OCI-LY3 (cell line): ENCODE measurements at regions not wholly inside any gene's neighbourhood (a gene's known extent, or its start where the extent isn't known, plus 50 kb on each side); places are given as distances from the start of the nearest gene placed in this dataset.

Experiments
- H2AFZ ChIP-seq: fragments of 200-600, 300-600 bp; shearing (Covaris generic); 2 replicates; pipeline ENCODE4 v1.6.0; 2014; ENCODE audit warnings: antibody characterized with exemption, low read depth, low read length
- H3K27ac ChIP-seq: fragments of 200-600, 300-600 bp; sonication (generic); 2 replicates; pipeline ENCODE4 v1.5.1; 2014; ENCODE audit warnings: mild to moderate bottlenecking, low read length, moderate library complexity, mixed read lengths
- H3K27me3 ChIP-seq: fragments of 200-600, 300-600 bp; sonication (generic); 2 replicates; pipeline ENCODE4 v1.6.1; 2014; ENCODE audit warnings: low read depth, low read length, mixed read lengths
- H3K36me3 ChIP-seq: fragments of 200-600, 300-600 bp; sonication (generic); replicated peaks from 2 replicates; pipeline ENCODE3; 2014; ENCODE audit warnings: low read depth, low read length, mixed read lengths
- H3K4me1 ChIP-seq: fragments of 300-600, 200-600 bp; sonication (generic); 2 replicates; pipeline ENCODE4 v1.6.1; 2014; ENCODE audit warnings: low read length, mixed read lengths
- H3K4me2 ChIP-seq: fragments of 200-600, 300-600 bp; sonication (generic); 2 replicates; pipeline ENCODE4 v1.6.1; 2014; ENCODE audit warnings: low read length, mixed read lengths
- H3K4me3 ChIP-seq: fragments of 300-600, 200-600 bp; sonication (generic); 2 replicates; pipeline ENCODE4 v1.5.1; 2014; ENCODE audit warnings: antibody characterized with exemption, mild to moderate bottlenecking, low read length, moderate library complexity
- H3K79me2 ChIP-seq: fragments of 300-600, 200-600 bp; shearing (Covaris generic); 2 replicates; pipeline ENCODE4 v1.6.1; 2014; ENCODE audit warnings: mild to moderate bottlenecking, low read length, mixed read lengths
- H3K9ac ChIP-seq: fragments of 300-600, 200-600 bp; shearing (Covaris generic); 2 replicates; pipeline ENCODE4 v1.6.0; 2014; ENCODE audit warnings: mild to moderate bottlenecking, low read length, moderate library complexity
- H3K9me3 ChIP-seq: fragments of 200-600, 300-600 bp; shearing (Covaris generic); 2 replicates; pipeline ENCODE4 v1.6.1; 2014; ENCODE audit warnings: low read length, mixed read lengths; ENCODE audit not compliant: insufficient read depth
- H4K20me1 ChIP-seq: fragments of 200-600, 300-600 bp; sonication (generic); 2 replicates; pipeline ENCODE4 v1.6.1; 2016; ENCODE audit warnings: low read length, mixed read lengths; ENCODE audit not compliant: insufficient read depth
- CTCF ChIP-seq: fragments of 200-600, 300-600 bp; sonication (generic); IDR thresholded peaks from 2 replicates; pipeline ENCODE4 v1.5.1; 2014; ENCODE audit warnings: antibody characterized with exemption, low read length, low read depth
- EZH2phosphoT487 ChIP-seq: fragments of 200-600 bp; shearing (Covaris generic); IDR thresholded peaks from 2 replicates; pipeline ENCODE4 v1.6.1; 2018; ENCODE audit warnings: antibody characterized with exemption, mixed run types, low read depth

GRCh38 chr6:44514085-44514484 lies 126.6 kb downstream of the CDC5L start:
- Histone ChIP-seq H3K27ac (no peak overlapping the region), H4K20me1 (no peaks in the 10 kb centered on the region), H3K4me1 (no peaks in the 10 kb centered on the region), H3K9ac (no peak overlapping the region), H3K79me2 (no peaks in the 10 kb centered on the region), H3K4me2 (no peak overlapping the region), H3K4me3 (no peak overlapping the region), H3K36me3 (no peaks in the 10 kb centered on the region), H3K27me3 (0 out of 2 replicates have a peak, but pooled peaks cover 10% of the 10 kb centered on the region), H3K9me3 (no peaks in the 10 kb centered on the region), H2AFZ (no peak overlapping the region)
- TF ChIP-seq CTCF (no peak), EZH2phosphoT487 (no peak)

DNA sequence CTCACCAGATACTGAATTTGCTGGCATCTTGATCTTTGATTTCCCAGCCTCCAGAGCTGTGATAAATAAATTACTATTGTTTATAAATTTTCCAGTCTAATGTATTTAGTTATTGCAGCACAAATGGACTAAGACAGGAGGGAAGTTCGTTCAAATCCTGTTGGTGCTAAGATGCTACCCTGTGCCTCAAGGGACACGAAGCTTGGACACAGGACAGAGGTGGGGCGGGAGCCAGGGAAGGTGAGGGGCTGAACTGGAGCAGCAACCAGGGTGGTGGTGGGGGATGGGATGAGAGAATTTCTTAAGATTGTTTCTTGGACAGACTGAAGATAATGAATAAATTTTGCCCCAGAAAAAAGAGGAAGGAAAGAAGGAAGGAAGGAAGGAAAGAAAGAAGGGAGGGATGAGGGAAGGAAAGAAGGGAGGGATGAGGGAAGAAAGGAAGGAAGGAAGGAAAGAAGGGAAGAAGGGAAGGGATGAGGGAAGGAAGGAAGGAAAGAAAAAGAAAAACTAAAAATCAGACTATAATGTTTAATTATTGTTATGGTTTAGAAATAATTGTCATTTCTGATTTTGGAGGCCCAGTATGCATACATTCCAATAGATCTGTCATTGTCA lies 127.2 kb downstream of the CDC5L start:
- H2AFZ ChIP-seq = no peak overlapping the region
- no peaks in the 10 kb centered on the region for H3K4me1 ChIP-seq
- TF ChIP-seq EZH2phosphoT487 (no peak), CTCF (no peak)
- 0 out of 2 replicates have a peak, but pooled peaks cover 10% of the 10 kb centered on the region for H3K27me3 ChIP-seq
- no peaks in the 10 kb centered on the region for H4K20me1 ChIP-seq
- H3K36me3 ChIP-seq = no peaks in the 10 kb centered on the region
- no peak overlapping the region for H3K27ac ChIP-seq
- H3K9ac ChIP-seq = no peak overlapping the region
- H3K4me2 ChIP-seq = no peak overlapping the region
- H3K79me2 ChIP-seq = no peaks in the 10 kb centered on the region
- H3K4me3 ChIP-seq = no peak overlapping the region
- no peaks in the 10 kb centered on the region for H3K9me3 ChIP-seq

DNA sequence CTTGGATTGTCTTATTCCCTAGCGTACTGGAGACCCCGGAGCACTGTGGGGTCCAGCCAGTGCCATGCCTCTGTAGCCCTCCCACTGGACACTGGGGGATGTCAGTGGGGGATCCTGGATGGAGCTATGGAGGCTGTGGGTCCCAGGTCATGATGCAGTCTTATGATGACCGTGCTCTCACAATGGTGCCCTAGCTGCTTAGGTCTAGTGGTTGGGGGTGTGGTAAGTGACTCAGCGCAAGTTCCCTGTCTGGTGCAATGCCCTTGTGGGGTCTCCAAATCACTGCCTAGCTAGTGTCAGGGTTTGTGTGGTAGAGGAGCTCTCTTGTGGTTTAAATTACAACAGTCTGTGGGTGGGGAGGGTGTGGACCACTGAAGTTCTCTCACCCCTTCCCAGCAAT lies 135.4 kb downstream of the CDC5L start:
- H3K36me3 ChIP-seq = no peaks in the 10 kb centered on the region
- H3K79me2 ChIP-seq = no peaks in the 10 kb centered on the region
- H3K9ac ChIP-seq = no peak overlapping the region
- H3K9me3 ChIP-seq = no peaks in the 10 kb centered on the region
- no peak overlapping the region for H3K27ac ChIP-seq
- no peak overlapping the region for H3K4me3 ChIP-seq
- H4K20me1 ChIP-seq = no peaks in the 10 kb centered on the region
- no peak overlapping the region for H2AFZ ChIP-seq
- no peak for TF ChIP-seq CTCF
- TF ChIP-seq EZH2phosphoT487 = no peak
- no peak overlapping the region for H3K4me2 ChIP-seq
- no peaks in the 10 kb centered on the region for H3K4me1 ChIP-seq
- 0 out of 2 replicates have a peak, but pooled peaks cover 5% of the 10 kb centered on the region for H3K27me3 ChIP-seq

DNA sequence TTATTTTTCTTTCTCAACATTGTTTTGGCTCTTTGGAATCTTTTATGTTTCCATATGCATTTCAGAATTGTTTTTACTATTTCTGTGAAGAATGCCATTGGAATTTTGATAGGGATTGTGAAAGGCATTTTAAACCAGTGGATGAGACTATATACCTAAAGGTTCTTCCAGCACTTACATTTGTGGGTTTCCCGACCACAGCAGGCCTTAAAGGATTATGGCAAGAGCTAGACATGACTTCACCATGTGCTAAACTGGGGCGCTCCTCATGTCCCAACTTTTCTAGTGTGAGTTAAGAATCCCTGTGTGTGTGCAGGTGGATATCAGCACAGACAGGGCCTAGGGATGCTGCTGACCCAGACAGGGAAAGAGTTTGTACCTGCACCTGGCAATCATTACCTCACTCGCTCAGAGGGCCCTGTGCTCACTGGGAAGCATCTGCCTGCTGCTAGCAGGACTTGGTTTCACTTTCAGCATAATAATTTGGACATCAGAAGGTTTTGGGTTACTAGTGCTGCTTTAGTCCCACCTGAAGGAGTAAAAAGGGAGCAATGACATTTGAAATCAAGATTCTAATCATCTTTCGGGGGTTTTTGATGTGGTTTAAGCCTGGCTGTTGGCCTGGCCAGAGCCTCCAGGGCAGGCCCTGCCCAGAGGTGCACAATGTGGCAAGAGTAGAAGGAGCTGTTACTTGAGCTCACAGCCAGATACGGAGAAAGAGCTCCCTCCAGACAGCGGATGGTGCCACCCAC lies 137.1 kb downstream of the CDC5L start:
- H3K4me2 ChIP-seq = no peak overlapping the region

More for the DNA sequence above, 137.1 kb downstream of the CDC5L start:
- Histone ChIP-seq H3K79me2 (no peaks in the 10 kb centered on the region), H2AFZ (no peak overlapping the region), H3K27ac (no peak overlapping the region), H3K4me3 (no peak overlapping the region), H3K9ac (no peak overlapping the region), H4K20me1 (no peaks in the 10 kb centered on the region), H3K4me1 (no peaks in the 10 kb centered on the region), H3K36me3 (no peaks in the 10 kb centered on the region), H3K9me3 (no peaks in the 10 kb centered on the region), H3K27me3 (peaks cover under 1% of the 10 kb centered on the region; the same call in 1 of the 2 replicates)
- TF ChIP-seq EZH2phosphoT487 = no peak
- TF ChIP-seq CTCF = no peak
